GM23338 (cell line): ENCODE measurements at regions not wholly inside any gene's neighbourhood (a gene's known extent, or its start where the extent isn't known, plus 50 kb on each side); places are given as distances from the start of the nearest gene placed in this dataset.

Source experiments
- ATAC-seq: fragments of 200-7000 bp; cut with Tn5 transposase; 3 replicates; pipeline ENCODE4 v1.9.1; 2020
- DNase-seq: peaks from one replicate; pipeline ENCODE4 v3.0.0-alpha.2; 2015; ENCODE audit warnings: low spot score
- H2AFZ ChIP-seq: fragments of 200-600 bp; sonication (generic); 2 replicates; pipeline ENCODE4 v1.8.0; 2016; ENCODE audit warnings: antibody characterized with exemption, mild to moderate bottlenecking, moderate library complexity
- H3F3A ChIP-seq: fragments of 200-600 bp; sonication (generic); replicated peaks from 2 replicates; pipeline ENCODE4 v1.8.0; 2017; ENCODE audit warnings: antibody characterized with exemption, mixed run types, low read depth
- H3K27ac ChIP-seq: fragments of 200-600 bp; sonication (generic); 2 replicates; pipeline ENCODE4 v1.6.1; 2016; ENCODE audit warnings: low read depth
- H3K27me3 ChIP-seq: fragments of 200-600 bp; sonication (generic); 2 replicates; pipeline ENCODE4 v1.8.0; 2016; ENCODE audit warnings: mild to moderate bottlenecking, mixed run types, moderate library complexity; ENCODE audit not compliant: insufficient read depth
- H3K36me3 ChIP-seq: fragments of 200-600 bp; sonication (generic); 2 replicates; pipeline ENCODE4 v1.8.0; 2016; ENCODE audit warnings: mild to moderate bottlenecking; ENCODE audit not compliant: insufficient read depth
- H3K4me1 ChIP-seq: fragments of 200-600 bp; sonication (generic); 2 replicates; pipeline ENCODE4 v1.8.0; 2016; ENCODE audit warnings: mild to moderate bottlenecking, moderate library complexity; ENCODE audit not compliant: insufficient read depth
- H3K4me2 ChIP-seq: fragments of 200-600 bp; sonication (generic); 2 replicates; pipeline ENCODE4 v1.7.1; 2017; ENCODE audit warnings: mixed run types
- H3K4me3 ChIP-seq: fragments of 200-600 bp; sonication (generic); 2 replicates; pipeline ENCODE4 v1.6.1; 2016; ENCODE audit warnings: mixed run types
- H3K79me2 ChIP-seq: fragments of 200-600 bp; sonication (generic); replicated peaks from 2 replicates; pipeline ENCODE4 v1.8.0; 2017; ENCODE audit warnings: mild to moderate bottlenecking; ENCODE audit not compliant: insufficient read depth
- H3K9me2 ChIP-seq: fragments of 200-600 bp; sonication (generic); 2 replicates; pipeline ENCODE4 v1.8.0; 2017; ENCODE audit not compliant: insufficient read depth
- H4K20me1 ChIP-seq: fragments of 200-600 bp; sonication (generic); replicated peaks from 2 replicates; pipeline ENCODE4 v1.8.0; 2017; ENCODE audit warnings: mild to moderate bottlenecking; ENCODE audit not compliant: insufficient read depth
- H3K27ac Mint-ChIP-seq: 2 replicates; pipeline ENCODE4 v1.8.0; 2020; ENCODE audit warnings: inconsistent platforms, mild to moderate bottlenecking, moderate library complexity, mixed read lengths
- H3K27me3 Mint-ChIP-seq: 3 replicates; pipeline ENCODE4 v1.8.0; 2022; ENCODE audit warnings: low read depth, mild to moderate bottlenecking, moderate library complexity, mixed read lengths, inconsistent platforms; ENCODE audit not compliant: insufficient read depth, poor library complexity
- H3K36me3 Mint-ChIP-seq: 3 replicates; pipeline ENCODE4 v1.8.0; 2021; ENCODE audit warnings: low read depth, mild to moderate bottlenecking, inconsistent platforms, moderate library complexity, mixed read lengths
- H3K4me1 Mint-ChIP-seq: 3 replicates; pipeline ENCODE4 v1.8.0; 2020; ENCODE audit warnings: mild to moderate bottlenecking, inconsistent platforms, mixed read lengths
- H3K4me3 Mint-ChIP-seq: 3 replicates; pipeline ENCODE4 v1.8.0; 2021; ENCODE audit warnings: moderate library complexity, mild to moderate bottlenecking, inconsistent platforms, mixed read lengths
- H3K9me3 Mint-ChIP-seq: 3 replicates; pipeline ENCODE4 v1.8.0; 2020; ENCODE audit warnings: moderate library complexity, mild to moderate bottlenecking, inconsistent platforms, mixed read lengths
- CTCF ChIP-seq, 2 experiments: fragments of 200-600 bp in 1 of 2; sonication (generic) in 1 of 2; conservative IDR thresholded peaks; 2 replicates each; pipeline versions ENCODE4 v1.5.1 to v1.6.1; 2016 to 2017; ENCODE audit warnings: antibody characterized with exemption in 2 of 2, low read depth in 2 of 2, mild to moderate bottlenecking in 2 of 2, moderate library complexity in 1 of 2
- JUNB ChIP-seq: IDR thresholded peaks from one replicate; pipeline ENCODE4 v1.6.1; 2016; ENCODE audit warnings: antibody characterized with exemption; ENCODE audit not compliant: unreplicated experiment
- REST ChIP-seq: IDR thresholded peaks from one replicate; pipeline ENCODE4 v1.6.1; 2018; ENCODE audit warnings: antibody characterized with exemption; ENCODE audit not compliant: unreplicated experiment
- ZNF331 ChIP-seq: fragments of 250-450 bp; sonication (Bioruptor Pico); IDR thresholded peaks from 2 replicates; pipeline ENCODE4 v1.5.0; 2020; ENCODE audit warnings: low read depth, mild to moderate bottlenecking, moderate library complexity
- ZNF462 ChIP-seq: fragments of 250-450 bp; sonication (Bioruptor Pico); IDR thresholded peaks from 2 replicates; pipeline ENCODE4 v1.5.0; 2020; ENCODE audit warnings: mild to moderate bottlenecking, moderate library complexity

- TF ChIP-seq ZNF462 (CRISPR knock-in tag) = 0 out of 2 replicates have a peak, but pooled peaks have one; percentile 41
These were observed 121.9 kb upstream of the SLC38A2 start (continued) for GRCh38 chr12:46494424-46494823.

- no peak overlapping the region for H3K27ac Mint-ChIP-seq
- H3K36me3 Mint-ChIP-seq = peaks cover 4% of the 10 kb centered on the region; the same call in 1 of the 3 replicates
- Histone ChIP-seq H3K4me3 (no peak overlapping the region), H3K27me3 (no peaks in the 10 kb centered on the region), H3K4me2 (peak overlapping the region; percentile 8; the same call in 1 of the 2 replicates), H4K20me1 (no peaks in the 10 kb centered on the region), H3K36me3 (no peaks in the 10 kb centered on the region), H3K4me1 (peaks cover 7% of the 10 kb centered on the region), H2AFZ (no peak overlapping the region), H3K27ac (peak overlapping the region; percentile 73), H3K79me2 (no peaks in the 10 kb centered on the region), H3K9me2 (no peaks in the 10 kb centered on the region), H3F3A (no peaks in the 10 kb centered on the region)
- TF ChIP-seq REST = no peak
- TF ChIP-seq ZNF331 (CRISPR knock-in tag) = no peak
- no peak for TF ChIP-seq CTCF (conservative IDR thresholded peaks at IDR 0.05; ENCODE audit: low read depth in 2 of 2)
- TF ChIP-seq JUNB = no peak
- DNase-seq (no peak), ATAC-seq (no peak)
- peaks cover 24% of the 10 kb centered on the region; the same call in 2 of the 3 replicates for H3K4me1 Mint-ChIP-seq
- H3K4me3 Mint-ChIP-seq = no peak overlapping the region
- no peaks in the 10 kb centered on the region for H3K9me3 Mint-ChIP-seq
- H3K27me3 Mint-ChIP-seq = no peaks in the 10 kb centered on the region
These were observed 121.2 kb upstream of the SLC38A2 start for GRCh38 chr12:46493834-46494181.
